GM23248 (cell line): ENCODE measurements at regions not wholly inside any gene's neighbourhood (a gene's known extent, or its start where the extent isn't known, plus 50 kb on each side); places are given as distances from the start of the nearest gene placed in this dataset.

ENCODE experiments used
- DNase-seq: peaks from one replicate; pipeline ENCODE4 v3.0.0-alpha.2; 2015
- H2AFZ ChIP-seq: fragments of 200-600 bp; sonication (generic); 2 replicates; pipeline ENCODE4 v1.6.1; 2016; ENCODE audit warnings: antibody characterized with exemption
- H3F3A ChIP-seq: fragments of 200-600 bp; sonication (generic); 2 replicates; pipeline ENCODE4 v1.6.1; 2016; ENCODE audit warnings: mild to moderate bottlenecking, antibody characterized with exemption, mixed run types; ENCODE audit not compliant: insufficient read depth
- H3K27ac ChIP-seq: fragments of 200-600 bp; sonication (generic); 2 replicates; pipeline ENCODE4 v1.5.1; 2016; ENCODE audit warnings: mild to moderate bottlenecking
- H3K27me3 ChIP-seq: fragments of 200-600 bp; sonication (generic); replicated peaks from 2 replicates; pipeline ENCODE4 v1.6.1; 2016; ENCODE audit warnings: mild to moderate bottlenecking; ENCODE audit not compliant: insufficient read depth
- H3K36me3 ChIP-seq: fragments of 200-600 bp; sonication (generic); 2 replicates; pipeline ENCODE4 v1.6.1; 2016; ENCODE audit warnings: low read depth, mild to moderate bottlenecking
- H3K4me1 ChIP-seq: fragments of 200-600 bp; sonication (generic); 2 replicates; pipeline ENCODE4 v1.6.1; 2016; ENCODE audit warnings: mild to moderate bottlenecking; ENCODE audit not compliant: insufficient read depth
- H3K4me2 ChIP-seq: fragments of 200-600 bp; sonication (generic); one replicate; pipeline ENCODE4 v1.6.1; 2016; ENCODE audit warnings: mild to moderate bottlenecking; ENCODE audit not compliant: unreplicated experiment
- H3K4me3 ChIP-seq: fragments of 200-600 bp; sonication (generic); 2 replicates; pipeline ENCODE4 v1.5.1; 2016; ENCODE audit warnings: mild to moderate bottlenecking
- H3K79me2 ChIP-seq: fragments of 200-600 bp; sonication (generic); 2 replicates; pipeline ENCODE4 v1.6.1; 2016; ENCODE audit warnings: mild to moderate bottlenecking; ENCODE audit not compliant: insufficient read depth
- H3K9ac ChIP-seq: fragments of 200-600 bp; sonication (generic); 2 replicates; pipeline ENCODE4 v1.6.1; 2016; ENCODE audit warnings: mild to moderate bottlenecking
- H3K9me2 ChIP-seq: fragments of 200-600 bp; sonication (generic); 2 replicates; pipeline ENCODE4 v1.6.1; 2016; ENCODE audit warnings: mixed run types, mild to moderate bottlenecking, moderate library complexity; ENCODE audit not compliant: insufficient read depth
- H3K9me3 ChIP-seq: fragments of 200-600 bp; sonication (generic); one replicate; pipeline ENCODE4 v1.6.1; 2017; ENCODE audit warnings: low read depth
- H4K20me1 ChIP-seq: fragments of 200-600 bp; sonication (generic); 2 replicates; pipeline ENCODE4 v1.6.0; 2016; ENCODE audit not compliant: insufficient read depth
- EZH2 ChIP-seq: fragments of 200-600 bp; sonication (generic); IDR thresholded peaks from 2 replicates; pipeline ENCODE4 v1.6.1; 2018; ENCODE audit warnings: antibody characterized with exemption, mild to moderate bottlenecking; ENCODE audit not compliant: insufficient read depth, poor library complexity, severe bottlenecking
- EZH2phosphoT487 ChIP-seq: fragments of 200-600 bp; sonication (generic); IDR thresholded peaks from 2 replicates; pipeline ENCODE4 v1.6.1; 2018; ENCODE audit warnings: antibody characterized with exemption, moderate library complexity, mild to moderate bottlenecking, low read depth; ENCODE audit not compliant: insufficient read depth
- WGBS, 2 experiments: methylation state at CpG; one replicate each; pipeline ENCODE4 v1.1.6; 2015 to 2017; ENCODE audit warnings: low lambda C conversion rate in 2 of 2, low coverage in 1 of 2; ENCODE audit errors: missing lambda C conversion rate in 2 of 2; 5-methylcytosine and 5-hydroxymethylcytosine counted together
- in situ Hi-C: fragments of 300-500 bp; cut with MboI; formaldehyde crosslinking; loops from 2 replicates; pipeline ENCODE4 v1.15.0; 2020

- H3F3A ChIP-seq, result peaks cover 12% of the 10 kb centered on the region; the same call in 1 of the 2 replicates
- no peak overlapping the region for H3K4me2 ChIP-seq
- peaks cover 27% of the 10 kb centered on the region for H3K4me1 ChIP-seq
- H3K27ac ChIP-seq, result no peak overlapping the region
- no peaks in the 10 kb centered on the region for H3K27me3 ChIP-seq
- no peak overlapping the region for H3K9ac ChIP-seq
- no peaks in the 10 kb centered on the region for H3K36me3 ChIP-seq
- no peak overlapping the region for H2AFZ ChIP-seq
- H3K4me3 ChIP-seq, result no peak overlapping the region
- TF ChIP-seq EZH2 (no peak), EZH2phosphoT487 (no peak)
- H3K9me3 ChIP-seq, result no peaks in the 10 kb centered on the region
- no peaks in the 10 kb centered on the region for H4K20me1 ChIP-seq
- DNase-seq, result peak; percentile 33
- in situ Hi-C loops, result loop anchor here (10.0 kb wide), 1 partner anchor 194 kb away; no protein-coding TSS in a partner anchor
- 15 to 29% methylated on average over 2 of the region's 2 CpGs for WGBS, 2 experiments
- no peaks in the 10 kb centered on the region for H3K79me2 ChIP-seq
- no peaks in the 10 kb centered on the region for H3K9me2 ChIP-seq
These were observed 97.4 kb upstream of the ITGA1 start for GRCh38 chr5:52690236-52690768.

GRCh38 chr5:52692039-52692438 is 95.7 kb upstream of the ITGA1 start:
- H3K27ac ChIP-seq, result peak overlapping the region; percentile 48
- peaks cover 12% of the 10 kb centered on the region; the same call in 1 of the 2 replicates for H3F3A ChIP-seq
- peak overlapping the region; percentile 33 for H3K4me2 ChIP-seq
- peaks cover 27% of the 10 kb centered on the region for H3K4me1 ChIP-seq
- H3K79me2 ChIP-seq, result no peaks in the 10 kb centered on the region
- no peak overlapping the region for H2AFZ ChIP-seq
- TF ChIP-seq EZH2phosphoT487 (no peak), EZH2 (no peak)
- in situ Hi-C loops, result loop anchor here (10.0 kb wide), 1 partner anchor 193 kb away; no protein-coding TSS in a partner anchor
- H3K9me2 ChIP-seq, result no peaks in the 10 kb centered on the region
- H3K4me3 ChIP-seq, result no peak overlapping the region
- H3K36me3 ChIP-seq, result no peaks in the 10 kb centered on the region
- no peaks in the 10 kb centered on the region for H3K27me3 ChIP-seq
- H3K9ac ChIP-seq, result 0 out of 2 replicates have a peak overlapping the region, but pooled peaks have one; percentile 2
- DNase-seq, result peak; percentile 74
- no peaks in the 10 kb centered on the region for H3K9me3 ChIP-seq
- no peaks in the 10 kb centered on the region for H4K20me1 ChIP-seq

- no peaks in the 10 kb centered on the region for H4K20me1 ChIP-seq
- H3K27ac ChIP-seq, result peak overlapping the region; percentile 48
- H3K27me3 ChIP-seq, result no peaks in the 10 kb centered on the region
- 45 to 64% methylated on average over 1 of the region's 1 CpG for WGBS, 2 experiments
- 0 out of 2 replicates have a peak overlapping the region, but pooled peaks have one; percentile 2 for H3K9ac ChIP-seq
- H3K4me1 ChIP-seq, result peaks cover 27% of the 10 kb centered on the region
- H3K9me3 ChIP-seq, result no peaks in the 10 kb centered on the region
- peaks cover 12% of the 10 kb centered on the region; the same call in 1 of the 2 replicates for H3F3A ChIP-seq
- peak; percentile 6 for DNase-seq
- no peak overlapping the region for H2AFZ ChIP-seq
- no peak overlapping the region for H3K4me2 ChIP-seq
- no peak for TF ChIP-seq EZH2
- no peak for TF ChIP-seq EZH2phosphoT487
- no peaks in the 10 kb centered on the region for H3K9me2 ChIP-seq
- H3K36me3 ChIP-seq, result no peaks in the 10 kb centered on the region
- in situ Hi-C loops, result loop anchor here (10.0 kb wide), 1 partner anchor 192 kb away; no protein-coding TSS in a partner anchor
- H3K4me3 ChIP-seq, result no peak overlapping the region
- H3K79me2 ChIP-seq, result no peaks in the 10 kb centered on the region
These were observed 95.1 kb upstream of the ITGA1 start for GRCh38 chr5:52692606-52693005.

GRCh38 chr5:52693280-52693679 is 94.4 kb upstream of the ITGA1 start:
- H3K27ac ChIP-seq, result no peak overlapping the region
- H3K9me2 ChIP-seq, result no peaks in the 10 kb centered on the region
- no peaks in the 10 kb centered on the region for H3K9me3 ChIP-seq
- in situ Hi-C loops, result loop anchor here (10.0 kb wide), 1 partner anchor 192 kb away; no protein-coding TSS in a partner anchor
- peaks cover 27% of the 10 kb centered on the region for H3K4me1 ChIP-seq
- H3K79me2 ChIP-seq, result no peaks in the 10 kb centered on the region
- no peak overlapping the region for H2AFZ ChIP-seq
- DNase-seq, result peak; percentile 64
- TF ChIP-seq EZH2phosphoT487 (no peak), EZH2 (no peak)
- no peaks in the 10 kb centered on the region for H3K27me3 ChIP-seq
- H3K36me3 ChIP-seq, result no peaks in the 10 kb centered on the region
- H3K9ac ChIP-seq, result no peak overlapping the region
- peaks cover 12% of the 10 kb centered on the region; the same call in 1 of the 2 replicates for H3F3A ChIP-seq
- H4K20me1 ChIP-seq, result no peaks in the 10 kb centered on the region
- H3K4me2 ChIP-seq, result no peak overlapping the region
- no peak overlapping the region for H3K4me3 ChIP-seq

GRCh38 chr5:52693836-52694235 is 93.9 kb upstream of the ITGA1 start:
- in situ Hi-C loops, result loop anchor here (10.0 kb wide), 1 partner anchor 191 kb away; no protein-coding TSS in a partner anchor
- Histone ChIP-seq H3K9me3 (no peaks in the 10 kb centered on the region), H4K20me1 (no peaks in the 10 kb centered on the region), H2AFZ (no peak overlapping the region), H3K27ac (no peak overlapping the region), H3K36me3 (no peaks in the 10 kb centered on the region), H3K4me1 (peaks cover 27% of the 10 kb centered on the region), H3K4me2 (no peak overlapping the region), H3K79me2 (no peaks in the 10 kb centered on the region), H3F3A (peaks cover 12% of the 10 kb centered on the region; the same call in 1 of the 2 replicates), H3K9ac (no peak overlapping the region), H3K27me3 (no peaks in the 10 kb centered on the region), H3K4me3 (no peak overlapping the region), H3K9me2 (no peaks in the 10 kb centered on the region)
- WGBS, 2 experiments, result 90 to 100% methylated on average over 1 of the region's 1 CpG
- TF ChIP-seq EZH2phosphoT487 (no peak), EZH2 (no peak)
- DNase-seq, result no peak
